ENCODE measurements at regions not wholly inside any gene's neighbourhood (a gene's known extent, or its start where the extent isn't known, plus 50 kb on each side); places are given as distances from the start of the nearest gene placed in this dataset.
"Not testable (repeated sequence)": the region's sequence is repeated elsewhere in the genome, so short reads cannot be mapped to it uniquely, and the experiment has no call there.

DNA sequence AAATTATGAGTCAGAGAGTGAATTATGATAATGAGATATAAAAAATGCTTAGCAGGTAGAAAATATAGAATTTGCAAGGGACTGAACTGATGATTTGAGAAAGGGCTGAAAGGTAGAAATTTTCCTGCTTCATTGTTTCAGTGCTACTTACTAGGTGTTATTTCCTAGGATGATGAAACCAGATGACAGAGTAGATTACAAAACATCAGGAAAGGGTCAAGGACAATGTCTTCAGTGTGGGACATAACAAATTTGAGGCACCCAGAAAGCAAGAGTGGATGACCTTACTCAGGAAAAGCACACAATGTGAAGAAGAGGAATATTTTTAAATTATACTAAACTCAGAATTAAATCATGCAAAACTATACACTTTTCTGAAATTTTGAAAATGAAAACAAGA lies 102.1 kb downstream of the SHCBP1 start:
- DNase-seq = no peak

DNA sequence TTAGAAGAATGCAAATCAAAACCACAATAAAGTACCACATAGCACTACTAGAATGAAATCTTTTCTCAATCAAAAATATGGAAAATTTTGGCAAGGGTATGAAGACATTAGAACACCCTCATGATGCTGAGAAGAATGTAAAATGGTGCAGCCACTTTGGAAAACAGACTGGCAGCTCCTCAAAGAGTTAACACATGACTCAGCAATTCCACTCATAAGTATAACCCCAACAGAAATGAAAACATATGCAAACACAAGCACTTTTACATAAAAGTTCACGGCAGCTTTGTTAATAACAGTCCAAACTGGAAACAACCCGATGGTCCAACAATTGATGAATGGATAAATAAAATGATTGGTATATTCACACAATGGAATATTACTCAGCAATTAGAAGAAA lies 124.5 kb downstream of the SHCBP1 start:
- DNase-seq = no peak

DNA sequence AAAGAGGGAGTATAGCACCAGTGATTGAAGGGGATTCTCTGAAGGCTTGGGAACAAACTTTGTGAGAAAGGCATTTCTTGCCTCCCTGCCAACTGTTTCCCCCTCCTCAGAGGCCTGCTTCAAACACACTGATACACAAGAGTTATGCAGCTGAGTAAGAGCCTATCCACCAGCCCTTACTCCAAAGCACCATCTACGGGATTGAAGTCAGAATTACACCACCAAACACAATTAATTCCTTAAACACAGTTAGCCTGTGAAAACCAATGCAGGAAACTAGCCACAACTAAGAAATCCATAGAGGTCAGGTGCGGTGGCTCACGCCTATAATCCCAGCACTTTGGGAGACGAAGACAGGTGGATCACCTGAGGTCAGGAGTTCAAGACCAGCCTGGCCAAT lies 138.3 kb downstream of the SHCBP1 start:
- DNase-seq = no peak

DNA sequence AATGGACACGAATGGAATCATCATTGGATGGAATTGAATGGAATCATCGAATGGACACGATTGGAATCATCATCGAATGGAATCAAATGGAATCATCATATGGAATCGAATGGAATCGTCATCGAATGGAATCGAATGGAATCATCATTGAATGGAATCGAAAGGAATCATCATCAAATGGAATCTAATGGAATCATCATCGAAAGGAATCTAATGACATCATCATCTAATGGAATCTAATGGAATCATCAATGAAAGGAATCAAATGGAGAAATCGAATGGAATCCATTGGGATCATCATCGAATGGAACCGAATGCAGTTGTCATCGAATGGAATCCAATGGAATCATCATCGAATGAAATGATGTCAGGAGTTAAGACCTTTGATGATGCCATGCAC lies 154.9 kb downstream of the SHCBP1 start:
- no peak for DNase-seq

DNA sequence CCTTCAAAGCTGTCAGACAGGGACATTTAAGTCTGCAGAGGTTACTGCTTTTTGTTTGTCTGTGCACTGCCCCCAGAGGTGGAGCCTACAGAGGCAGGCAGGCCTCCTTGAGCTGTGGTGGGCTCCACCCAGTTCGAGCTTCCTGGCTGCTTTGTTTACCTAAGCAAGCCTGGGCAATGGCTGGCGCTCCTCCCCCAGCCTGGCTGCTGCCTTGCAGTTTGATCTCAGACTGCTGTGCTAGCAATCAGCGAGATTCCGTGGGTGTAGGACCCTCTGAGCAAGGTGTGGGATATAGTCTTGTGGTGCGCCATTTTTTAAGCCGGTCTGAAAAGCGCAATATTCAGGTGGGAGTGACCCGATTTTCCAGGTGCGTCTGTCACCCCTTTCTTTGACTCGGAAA lies 166.4 kb downstream of the SHCBP1 start:
- not testable (repeated sequence) for DNase-seq

DNA sequence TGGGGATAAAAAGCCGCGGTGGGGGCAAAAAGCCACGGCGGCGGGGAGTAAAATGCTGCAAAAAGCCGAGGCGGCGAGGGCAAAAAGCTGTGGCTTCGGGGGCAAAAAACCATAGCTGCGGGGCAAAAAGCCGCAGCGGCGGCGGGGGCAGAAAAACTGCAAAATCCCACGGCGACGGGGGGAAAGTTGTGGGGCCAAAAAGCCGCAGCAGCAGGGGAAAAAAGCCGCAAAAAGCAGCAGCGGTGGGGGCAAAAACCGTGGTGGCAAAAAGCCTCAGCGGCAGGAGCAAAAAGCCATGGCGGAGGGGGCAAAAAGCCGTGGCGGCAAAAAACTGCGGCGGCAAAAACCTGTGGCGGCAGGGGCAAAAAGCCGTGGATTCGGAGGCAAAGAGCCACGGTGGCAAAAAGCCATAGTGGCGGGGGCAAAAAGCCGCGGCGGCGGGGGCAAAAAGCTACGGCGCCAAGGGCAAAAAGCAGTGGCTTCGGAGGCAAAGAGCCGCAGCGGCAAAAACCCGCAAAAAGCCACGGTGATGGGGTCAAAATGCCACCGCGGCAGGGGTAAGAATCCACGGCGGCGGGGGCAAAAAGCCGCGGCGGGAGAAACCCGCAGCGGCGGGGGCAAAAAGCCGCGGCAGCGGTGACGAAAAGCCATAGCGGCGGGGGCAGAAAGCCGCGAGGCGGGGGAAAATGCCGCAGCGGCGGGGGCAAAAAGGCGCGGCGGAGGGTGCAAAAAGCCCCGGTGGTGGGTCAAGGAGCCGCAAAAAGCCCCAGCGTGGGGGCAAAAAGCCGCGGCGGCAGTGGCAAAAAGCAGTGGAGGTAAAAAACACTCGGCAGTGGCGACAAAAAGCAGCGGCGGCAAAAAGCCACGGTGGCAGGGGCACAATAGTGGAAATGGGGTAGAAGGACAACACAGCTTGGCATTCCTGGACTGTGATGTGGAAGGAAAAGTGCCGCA lies 192.8 kb downstream of the SHCBP1 start:
- DNase-seq = no peak

DNA sequence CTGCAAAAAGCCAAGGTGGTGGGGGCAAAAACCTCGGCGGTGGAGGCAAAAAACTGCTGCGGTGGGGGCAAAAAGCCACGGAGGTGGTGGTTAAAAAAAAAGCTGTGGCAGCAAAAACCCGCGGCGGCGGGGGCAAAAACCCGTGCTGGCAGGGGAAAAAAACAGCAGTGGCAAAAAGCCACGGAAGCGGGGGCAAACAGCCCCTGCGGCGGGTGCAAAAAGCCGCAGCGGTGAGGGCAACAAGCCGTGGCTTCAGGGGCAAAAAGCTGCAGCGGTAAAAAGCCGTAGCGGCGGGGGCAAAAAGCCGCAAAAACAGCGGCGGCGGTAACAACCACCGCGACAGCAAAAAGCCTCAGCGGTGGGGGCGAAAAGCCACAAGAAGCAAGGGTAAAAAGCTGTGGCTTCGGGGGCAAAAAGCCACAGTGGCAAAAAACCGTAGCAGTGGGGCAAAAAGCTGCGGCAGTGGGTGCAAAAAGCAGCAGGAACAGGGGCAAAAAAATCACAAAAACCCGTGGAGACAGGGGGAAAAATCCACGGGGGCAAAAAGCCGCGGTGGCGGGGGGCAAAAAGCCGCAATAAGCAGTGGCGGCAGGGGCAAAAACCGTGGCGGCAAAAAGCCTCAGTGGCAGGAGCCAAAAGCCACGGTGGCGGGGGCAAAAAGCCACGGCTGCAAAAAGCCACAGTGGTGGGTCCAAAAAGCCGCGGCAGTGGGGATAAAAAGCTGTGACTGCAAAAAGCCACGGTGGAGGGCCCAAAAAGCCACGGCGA lies 193.7 kb downstream of the SHCBP1 start:
- DNase-seq = no peak

DNA sequence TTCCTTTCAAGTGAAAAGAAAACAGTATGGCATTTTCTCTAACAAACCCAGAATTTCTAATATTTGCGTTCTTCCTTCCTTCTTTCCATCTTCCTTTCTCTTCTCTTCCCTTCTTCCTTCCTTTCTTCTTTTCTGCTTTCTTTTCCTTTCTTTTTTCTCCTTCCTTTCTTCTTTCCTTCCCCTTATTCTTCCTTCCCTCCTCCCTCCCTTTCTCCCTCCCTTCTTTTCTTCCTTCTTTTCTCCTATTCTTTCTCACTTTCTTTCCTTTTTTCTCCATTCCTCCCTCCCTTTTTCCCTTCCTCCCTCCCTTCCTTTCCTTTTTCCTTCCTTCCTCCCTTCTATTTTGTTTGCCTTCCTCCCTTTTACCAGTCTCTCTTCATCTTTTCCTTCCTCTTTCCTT lies 194.8 kb downstream of the SHCBP1 start:
- no peak for DNase-seq

- DNase-seq = no peak
Observed at GRCh38 chr16:46404028-46404427, 217.2 kb downstream of the SHCBP1 start.

GRCh38 chr16:46398559-46398958 lies 222.6 kb downstream of the SHCBP1 start:
- DNase-seq = not testable (repeated sequence)

DNA sequence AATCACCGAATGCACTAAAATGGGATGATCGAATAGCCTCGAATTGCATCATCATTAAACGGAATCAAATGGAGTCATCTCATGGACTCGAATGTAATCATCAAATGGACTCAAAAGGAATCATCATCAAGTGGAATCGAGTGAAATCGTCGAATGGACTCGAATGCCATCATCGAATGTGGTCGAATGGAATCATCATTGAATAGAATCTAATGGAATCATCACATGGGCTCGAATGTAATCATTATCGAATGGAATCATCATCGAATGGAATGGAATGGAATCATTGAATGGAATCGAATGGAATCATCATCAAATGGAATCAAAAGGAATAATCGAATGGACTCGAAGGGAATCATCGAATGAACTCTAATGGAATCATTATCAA lies 224.3 kb downstream of the SHCBP1 start:
- DNase-seq = not testable (repeated sequence)

DNA sequence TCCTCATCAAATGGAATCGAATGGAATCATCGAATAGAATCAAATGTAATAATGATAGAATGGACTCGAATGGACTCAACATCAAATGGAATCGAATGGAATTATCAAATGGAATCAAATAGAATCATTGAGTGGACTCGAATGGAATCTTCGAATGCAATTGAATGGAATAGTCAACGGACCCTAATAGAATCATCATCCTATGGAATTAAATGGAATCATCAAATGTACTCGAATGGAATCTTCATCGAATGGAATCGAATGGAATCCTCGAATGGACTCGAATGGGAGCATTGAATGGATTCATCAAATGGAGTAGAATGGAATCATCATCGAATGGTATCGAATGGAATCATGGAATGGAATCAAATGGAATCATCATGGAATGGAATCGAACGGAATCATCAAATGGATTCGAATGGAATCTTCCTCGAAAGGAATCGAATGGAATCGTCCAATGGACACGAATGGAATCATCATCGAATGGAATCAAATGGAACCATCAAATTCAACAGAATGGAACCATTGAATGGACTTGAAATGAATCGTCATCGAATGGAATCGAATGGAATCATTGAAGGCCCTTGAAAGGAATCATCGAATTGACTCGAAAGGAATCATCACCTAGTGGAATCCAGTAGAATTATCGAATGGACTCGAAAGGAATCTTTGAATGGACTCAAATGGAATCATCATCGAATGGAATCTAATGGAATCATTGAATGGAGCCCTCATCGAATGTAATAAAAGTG lies 224.9 kb downstream of the SHCBP1 start:
- DNase-seq = not testable (repeated sequence)

- DNase-seq = not testable (repeated sequence)
Observed at GRCh38 chr16:46395391-46395921, 225.7 kb downstream of the SHCBP1 start.

GRCh38 chr16:46394963-46395362 lies 226.2 kb downstream of the SHCBP1 start:
- not testable (repeated sequence) for DNase-seq

DNA sequence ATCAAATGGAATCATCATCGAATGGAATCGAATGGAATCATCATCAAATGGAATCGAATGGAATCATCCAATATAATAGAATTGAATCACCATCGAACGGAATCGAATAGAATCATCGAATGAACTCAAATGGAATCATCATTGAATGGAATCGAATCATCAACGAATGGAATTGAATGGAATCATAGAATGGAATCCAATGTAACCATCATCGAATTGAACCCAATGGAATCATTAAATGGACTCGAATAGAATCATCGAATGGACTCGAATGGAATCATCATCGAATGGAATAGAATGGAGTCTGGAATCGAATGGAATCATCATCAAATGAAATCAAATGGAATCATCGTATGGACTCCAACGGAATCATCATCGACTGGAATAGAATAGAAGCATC lies 227.0 kb downstream of the SHCBP1 start:
- DNase-seq = not testable (repeated sequence)

DNA sequence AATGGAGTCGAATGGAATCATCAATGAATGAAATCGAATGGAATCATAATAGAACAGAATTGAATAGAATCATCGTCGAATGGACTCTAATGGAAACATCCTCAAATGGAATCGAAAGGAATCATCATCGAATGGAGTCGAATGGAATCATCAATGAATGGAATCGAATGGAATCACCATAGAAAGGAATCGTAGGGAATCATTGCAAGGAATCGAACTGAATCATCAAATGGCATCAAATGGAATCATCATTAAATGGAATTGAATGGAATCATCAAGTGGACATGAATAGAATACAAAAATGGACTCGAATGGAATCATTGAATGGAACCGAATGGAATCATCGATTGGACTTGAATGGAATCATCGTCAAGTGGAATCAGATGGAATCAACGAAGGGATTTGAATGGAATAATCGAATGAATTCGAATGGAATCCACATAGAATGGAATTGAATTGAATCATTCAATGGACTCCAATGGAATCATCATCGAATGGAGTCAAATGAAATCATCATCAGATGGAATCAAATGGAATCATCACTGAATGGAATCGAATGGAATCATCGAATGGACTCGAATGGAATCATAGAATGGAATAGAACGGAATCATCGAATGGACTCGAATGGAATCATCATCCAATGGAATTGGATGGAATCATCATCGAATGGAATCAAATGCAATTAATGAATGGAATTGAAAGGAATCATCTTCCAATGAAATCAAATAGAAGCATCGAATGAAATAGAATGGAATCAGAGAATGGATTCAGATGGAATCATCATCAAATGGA lies 228.1 kb downstream of the SHCBP1 start:
- DNase-seq = not testable (repeated sequence)

DNA sequence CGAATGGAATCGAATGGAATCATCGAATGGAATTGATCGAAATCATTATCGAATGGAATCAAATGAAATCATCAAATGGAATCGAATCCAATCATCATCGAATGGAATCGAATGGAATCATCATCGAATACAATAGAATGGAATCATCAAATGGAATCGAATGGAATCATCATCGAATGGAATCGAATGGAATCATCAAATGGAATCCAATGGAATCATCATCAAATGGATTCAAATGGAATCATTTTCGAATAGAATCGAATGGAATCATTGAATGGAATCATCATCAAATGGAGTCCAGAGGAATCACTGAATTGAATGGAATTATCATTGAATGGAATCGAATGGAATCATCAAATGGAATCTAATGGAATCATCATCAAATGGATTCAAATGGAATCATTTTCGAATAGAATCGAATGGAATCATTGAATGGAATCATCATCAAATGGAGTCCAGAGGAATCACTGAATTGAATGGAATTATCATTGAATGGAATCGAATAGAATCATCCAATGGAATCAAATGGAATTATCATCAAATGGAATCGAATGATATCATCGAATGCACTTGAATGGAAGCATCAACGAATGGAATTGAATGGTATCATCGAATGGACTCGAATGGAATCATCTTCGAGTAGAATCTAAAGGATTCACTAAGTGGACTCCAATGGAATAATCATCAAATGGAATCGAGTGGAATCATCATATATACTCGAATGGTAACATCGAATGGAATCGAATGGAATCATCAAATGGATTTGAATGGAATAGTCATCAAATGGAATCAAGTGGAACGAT lies 230.3 kb downstream of the SHCBP1 start:
- not testable (repeated sequence) for DNase-seq

DNA sequence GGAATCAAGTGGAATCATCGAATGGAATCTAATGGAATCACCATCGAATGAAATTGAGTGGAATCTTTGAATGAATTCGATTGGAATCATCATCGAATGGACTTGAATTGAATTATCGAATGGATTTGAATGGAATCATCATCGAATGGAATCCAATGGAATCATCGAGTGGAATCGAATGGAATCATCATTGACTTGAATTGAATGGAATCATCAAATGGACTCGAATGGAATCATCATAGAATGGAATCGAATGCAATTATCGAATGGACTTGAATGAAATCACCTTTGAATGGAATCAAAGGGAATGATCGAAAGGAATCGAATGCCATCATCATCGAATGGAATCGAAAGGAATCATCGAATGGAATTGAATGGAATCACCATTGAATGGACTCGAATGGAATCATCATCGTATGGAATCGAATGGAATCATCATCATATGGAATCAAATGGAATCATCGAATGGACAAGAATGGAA lies 231.6 kb downstream of the SHCBP1 start:
- peak; percentile 69 for DNase-seq

GRCh38 chr16:46388939-46389491 lies 232.2 kb downstream of the SHCBP1 start:
- DNase-seq = not testable (repeated sequence)

- DNase-seq = not testable (repeated sequence)
Observed at GRCh38 chr16:46388354-46388753, 232.8 kb downstream of the SHCBP1 start.

DNA sequence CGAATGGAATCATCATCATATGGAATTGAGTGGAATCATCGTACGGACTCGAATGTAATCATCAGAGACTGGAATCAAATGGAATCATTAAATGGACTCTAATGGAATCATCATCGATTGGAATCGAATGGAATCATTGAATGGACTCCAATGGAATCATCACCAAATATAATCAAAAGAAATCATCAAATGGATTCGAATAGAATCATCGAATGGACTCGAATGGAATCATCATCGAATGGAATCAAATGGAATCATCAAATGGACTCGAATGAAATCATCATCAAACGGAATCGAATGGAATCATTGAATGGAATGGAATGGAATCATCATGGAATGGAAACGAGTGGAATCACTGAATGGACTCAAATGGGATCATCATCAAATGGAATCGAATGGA lies 233.5 kb downstream of the SHCBP1 start:
- DNase-seq = peak; percentile 63
